HG02981 (cell line): ENCODE measurements at regions not wholly inside any gene's neighbourhood (a gene's known extent, or its start where the extent isn't known, plus 50 kb on each side); places are given as distances from the start of the nearest gene placed in this dataset.
A peak's percentile ranks its signal among the peaks of the same experiment; 100 is the strongest.

Experiments
- ATAC-seq: cut with Tn5 transposase; IDR thresholded peaks from one replicate; pipeline ENCODE4 v1.9.1; 2021; ENCODE audit warnings: mild to moderate bottlenecking, moderate library complexity; ENCODE audit not compliant: unreplicated experiment

DNA sequence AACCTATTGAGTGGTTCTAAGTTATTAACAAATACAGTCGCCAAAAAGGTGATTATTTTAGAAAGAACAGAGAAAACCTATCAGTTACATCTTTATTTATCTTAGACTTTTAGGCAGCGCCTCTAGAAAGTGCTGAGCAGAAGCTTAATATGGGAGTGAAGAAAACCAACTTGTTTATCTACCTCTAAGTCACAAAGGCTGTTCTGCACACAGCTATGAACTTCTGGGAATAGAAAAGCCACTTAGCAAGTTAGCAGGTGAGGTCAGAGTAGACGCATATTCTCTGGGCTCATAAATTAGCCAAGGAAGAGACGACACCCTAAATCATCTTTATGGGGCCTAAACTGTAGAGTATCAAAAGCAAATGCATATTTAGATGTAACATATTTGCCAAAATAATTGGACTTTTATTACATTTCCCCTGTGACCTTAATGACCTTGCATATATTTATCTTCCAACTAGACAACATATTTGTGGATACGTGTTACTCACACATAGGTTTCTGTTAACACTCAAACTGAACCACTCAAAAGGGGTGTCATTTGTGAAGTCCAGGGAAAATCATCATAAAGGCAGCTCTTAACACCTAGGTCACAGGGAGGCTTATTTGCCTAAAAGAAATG is 267.1 kb downstream of the ADGB start:
- ATAC-seq, result no peak

DNA sequence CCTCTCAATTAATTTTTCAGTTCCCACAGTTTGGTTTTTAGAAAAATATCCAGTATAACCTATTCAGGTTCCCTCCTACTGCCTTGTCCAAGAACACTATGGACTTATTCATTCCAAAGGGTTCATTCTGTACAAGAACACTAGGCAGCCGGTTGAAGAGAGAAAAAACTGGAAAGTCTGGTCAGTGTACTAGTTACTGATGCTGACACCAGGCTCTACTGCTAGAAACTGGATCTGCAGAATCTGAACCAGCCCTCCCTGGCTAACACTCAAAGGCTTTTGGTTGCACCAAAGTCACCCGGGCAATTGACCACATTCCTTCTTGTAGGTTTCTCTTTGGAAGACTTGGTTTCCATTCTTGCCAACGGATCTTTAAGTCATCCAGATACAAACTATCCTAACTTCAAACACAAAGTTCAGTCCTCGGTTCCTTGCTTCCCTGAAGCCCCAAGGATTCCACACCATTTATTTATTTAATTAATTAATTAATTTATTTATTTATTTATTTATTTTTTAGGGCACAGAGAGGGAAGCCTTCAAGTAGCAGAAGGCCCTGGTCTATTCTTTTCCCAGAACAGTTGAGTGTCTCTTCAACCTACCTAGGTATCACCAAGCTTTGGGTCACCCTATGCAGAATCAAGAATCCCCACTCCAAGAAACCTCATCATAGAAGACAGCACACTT is 268.1 kb downstream of the ADGB start:
- no peak for ATAC-seq

DNA sequence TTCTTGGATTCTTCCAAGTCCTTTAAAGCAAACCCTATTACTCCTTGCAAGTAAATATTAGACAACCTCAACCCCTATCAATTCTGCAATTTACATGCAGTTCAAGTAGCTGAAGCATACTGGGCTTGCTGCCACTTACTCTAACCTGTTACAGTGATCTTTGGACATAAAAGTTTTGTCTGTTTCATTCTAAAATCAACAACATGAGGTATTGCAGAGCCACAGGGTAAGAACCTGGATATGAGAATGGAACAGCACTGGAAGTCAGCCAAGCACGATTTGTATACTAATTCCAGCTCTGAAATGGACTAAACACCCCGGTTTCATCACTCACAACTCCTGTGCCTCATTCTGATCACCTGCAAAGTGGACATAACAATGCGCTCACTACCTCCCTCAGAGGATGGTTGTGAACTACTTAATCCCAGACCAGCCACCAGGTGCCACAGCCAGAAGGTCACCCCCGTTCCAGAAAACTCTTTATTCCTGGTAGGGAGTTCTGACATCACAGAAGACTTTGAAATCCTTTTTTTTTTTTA is 270.0 kb downstream of the ADGB start:
- ATAC-seq, result no peak

DNA sequence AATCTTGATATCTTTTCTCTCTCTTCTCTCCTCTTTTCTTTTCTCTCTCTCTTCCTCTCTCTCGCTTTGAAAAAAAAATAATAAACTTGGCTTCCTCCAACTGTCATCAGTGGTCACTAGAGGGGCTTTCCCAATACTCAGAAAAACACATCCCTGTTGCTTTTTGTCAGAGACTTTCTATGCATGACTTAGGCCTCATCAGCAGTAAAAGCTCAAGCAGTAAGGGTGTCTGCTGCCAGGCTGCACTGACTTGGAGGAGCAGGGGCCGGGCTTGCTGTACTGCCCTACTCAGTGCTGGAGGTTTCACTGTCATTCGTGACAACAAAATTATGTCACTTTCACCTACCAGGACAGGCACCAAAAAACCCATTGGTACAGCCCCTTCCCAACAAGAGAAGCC is 272.0 kb downstream of the ADGB start:
- peak; percentile 91 for ATAC-seq

DNA sequence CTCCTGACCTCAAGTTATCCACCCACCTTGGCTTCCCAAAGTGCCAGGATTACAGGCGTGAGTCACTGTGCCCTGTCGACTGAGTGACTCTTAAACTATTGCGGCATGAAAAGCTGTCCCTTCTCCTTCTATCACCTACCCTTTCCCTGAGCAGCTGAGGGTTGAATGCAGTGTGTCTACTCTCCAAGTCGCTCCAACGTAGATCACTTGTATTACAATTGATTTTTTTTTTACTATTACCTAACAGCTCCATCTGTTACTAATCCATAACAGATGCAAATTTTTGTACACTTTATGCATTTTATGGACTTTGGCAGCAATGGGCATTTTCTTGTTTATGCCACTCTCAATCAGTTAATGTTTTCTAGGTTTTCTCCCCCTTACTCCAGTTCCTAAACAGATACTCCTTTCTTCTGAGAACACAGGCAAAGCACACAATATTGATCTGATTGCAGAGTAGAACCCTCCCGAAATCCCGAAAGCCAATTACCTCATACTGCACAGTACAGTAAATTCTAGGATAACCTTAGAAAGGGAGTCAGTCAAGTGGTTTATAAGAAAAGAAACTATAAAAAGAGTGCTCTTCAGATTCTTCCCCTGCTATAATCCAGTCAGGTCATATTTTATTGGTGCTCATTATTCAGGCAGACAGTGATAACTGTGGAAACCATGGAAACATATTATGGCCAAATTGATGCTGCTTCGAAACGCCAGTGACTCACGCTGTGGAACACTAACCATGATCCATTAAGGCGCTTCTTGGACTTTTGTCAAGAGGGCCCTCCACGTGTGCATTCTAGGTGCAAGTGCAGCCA is 273.0 kb downstream of the ADGB start:
- ATAC-seq, result no peak

DNA sequence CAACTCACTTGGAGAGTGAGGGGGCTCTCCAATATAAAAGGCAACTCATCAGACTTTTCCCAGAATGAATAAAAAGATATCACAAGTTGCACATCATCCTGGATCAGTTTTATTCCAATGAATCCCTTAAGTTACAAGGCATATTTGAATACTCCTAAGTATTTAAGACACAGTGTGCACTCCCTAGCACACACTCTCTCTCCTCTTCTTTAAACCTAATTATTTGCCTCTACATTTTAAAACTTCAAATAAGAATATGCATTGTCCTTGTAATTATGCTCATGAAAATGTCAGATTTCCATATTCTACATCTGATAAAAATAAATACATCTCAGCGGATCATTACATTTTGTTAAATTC is 273.6 kb downstream of the ADGB start:
- ATAC-seq, result no peak

DNA sequence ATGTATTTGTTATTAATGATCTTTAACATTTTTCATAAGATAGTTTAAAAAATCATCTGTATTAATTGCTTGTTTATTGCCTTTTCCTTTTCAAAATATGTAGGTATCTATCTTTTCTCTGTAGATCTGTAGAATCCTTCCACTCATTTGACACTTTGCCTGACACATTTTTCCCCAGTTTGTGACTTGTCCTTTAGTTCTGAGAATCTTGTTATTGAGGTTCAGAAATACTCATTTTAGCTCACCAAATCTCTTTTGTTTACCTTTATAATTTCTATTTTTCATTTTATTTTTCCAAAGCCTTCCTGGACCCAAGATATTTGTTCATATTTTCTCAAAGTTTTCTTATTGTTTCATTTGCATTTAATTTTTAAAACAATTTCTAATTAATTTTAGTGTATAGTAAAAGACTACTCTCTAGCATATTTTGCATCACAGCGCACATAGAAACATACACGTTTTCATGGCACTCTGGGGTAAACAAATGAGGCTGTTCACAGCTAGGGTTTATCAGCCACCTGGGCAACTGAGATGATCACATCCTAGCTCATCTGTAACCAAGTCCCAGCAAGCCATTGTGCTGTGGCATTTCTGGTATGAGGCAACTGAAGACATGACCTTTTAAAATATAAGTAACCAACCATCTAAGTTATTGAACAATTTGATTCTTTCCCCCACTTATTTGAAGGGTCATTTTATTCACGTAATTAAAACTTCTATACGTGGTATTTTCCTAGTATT is 275.7 kb downstream of the ADGB start:
- no peak for ATAC-seq

DNA sequence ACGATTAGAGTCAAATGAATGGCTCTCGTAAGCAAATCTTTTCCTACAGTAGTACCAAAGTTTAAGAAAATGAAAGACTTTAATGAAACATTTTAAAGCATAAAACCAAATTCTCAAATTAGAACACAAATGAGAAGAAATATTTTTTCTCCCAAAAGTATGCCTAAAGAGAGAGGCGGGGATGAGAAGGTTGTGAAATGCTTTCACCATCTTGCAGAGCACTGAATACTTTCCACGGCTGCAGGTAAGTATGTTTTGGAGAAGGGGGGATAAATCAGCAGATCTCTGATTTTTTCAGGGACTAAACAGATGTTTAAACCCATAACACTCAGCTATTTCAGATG is 277.1 kb downstream of the ADGB start:
- no peak for ATAC-seq

DNA sequence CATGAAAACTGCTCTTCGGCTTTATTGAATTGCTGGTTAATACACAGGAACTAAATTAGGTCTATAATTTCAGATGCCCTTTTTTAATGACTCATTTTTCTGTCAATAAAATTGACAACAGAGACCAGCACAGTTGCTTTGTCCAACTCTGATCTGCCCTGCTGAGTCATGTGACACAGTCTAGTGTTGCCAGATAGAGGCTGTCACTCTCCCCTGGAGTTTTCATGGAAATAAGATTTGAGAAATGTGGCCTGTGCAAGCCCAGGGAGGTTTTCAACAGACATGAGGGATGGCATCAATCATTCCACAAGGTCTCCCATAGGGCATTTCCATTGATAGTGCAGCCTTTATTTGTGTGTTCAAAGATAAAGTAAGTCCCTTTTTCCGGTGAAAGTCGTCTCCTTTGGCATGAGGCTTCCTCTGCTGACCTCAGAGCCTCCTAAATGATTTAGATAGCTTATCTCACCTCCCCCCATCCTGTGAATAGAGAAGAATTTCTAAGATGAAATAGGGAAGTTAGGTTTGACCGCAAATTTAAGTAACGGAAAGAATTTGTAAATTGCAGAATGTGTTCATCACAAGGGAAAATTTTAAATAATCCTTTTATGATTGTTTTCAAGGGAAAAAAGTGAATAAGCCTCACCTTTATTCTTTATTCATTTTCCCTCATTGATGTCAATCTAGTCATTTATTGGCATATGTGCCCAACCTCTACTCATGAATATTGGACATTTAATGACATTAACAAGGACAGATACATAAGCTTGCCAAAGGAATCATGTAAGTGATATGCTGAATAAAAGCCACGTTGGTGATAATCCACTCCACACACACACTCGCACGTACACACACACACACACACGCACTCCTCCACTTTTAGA is 277.7 kb downstream of the ADGB start:
- peak; percentile 52 for ATAC-seq

DNA sequence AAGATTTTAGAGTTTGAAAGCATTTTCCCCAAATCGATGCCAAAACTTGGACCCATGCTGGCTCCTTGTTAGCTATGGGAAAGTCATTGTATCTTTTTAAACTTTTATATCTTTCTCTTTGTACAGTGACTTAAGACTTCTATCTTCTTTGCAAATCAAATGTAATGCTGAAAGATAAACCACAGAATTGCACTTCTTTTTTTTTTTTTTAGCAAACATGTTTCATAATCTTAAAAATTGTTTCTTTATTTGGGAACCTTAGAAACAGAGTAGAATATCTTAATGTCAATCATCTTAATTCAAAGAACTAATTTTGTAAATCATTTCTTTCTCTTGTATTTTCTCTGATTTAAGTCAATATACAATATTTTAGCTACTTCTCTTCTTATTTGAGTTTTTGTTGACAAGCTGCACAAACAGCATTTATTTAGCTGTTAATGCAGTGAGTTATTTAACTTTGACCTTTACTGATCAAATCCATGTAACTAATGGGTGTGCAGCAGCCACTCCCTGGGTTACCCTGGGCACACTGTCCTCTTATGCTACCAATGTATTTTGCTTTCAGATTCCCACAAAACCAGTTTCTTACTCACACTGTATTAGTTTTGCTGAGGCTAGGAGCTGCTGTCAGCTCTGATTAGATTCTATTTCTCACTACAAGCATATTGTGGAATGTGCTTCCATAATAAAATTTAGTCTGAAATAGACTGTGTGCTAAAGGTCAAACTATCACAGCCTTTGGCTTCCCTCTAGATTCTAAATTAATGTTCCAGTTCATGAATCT is 279.6 kb downstream of the ADGB start:
- no peak for ATAC-seq

DNA sequence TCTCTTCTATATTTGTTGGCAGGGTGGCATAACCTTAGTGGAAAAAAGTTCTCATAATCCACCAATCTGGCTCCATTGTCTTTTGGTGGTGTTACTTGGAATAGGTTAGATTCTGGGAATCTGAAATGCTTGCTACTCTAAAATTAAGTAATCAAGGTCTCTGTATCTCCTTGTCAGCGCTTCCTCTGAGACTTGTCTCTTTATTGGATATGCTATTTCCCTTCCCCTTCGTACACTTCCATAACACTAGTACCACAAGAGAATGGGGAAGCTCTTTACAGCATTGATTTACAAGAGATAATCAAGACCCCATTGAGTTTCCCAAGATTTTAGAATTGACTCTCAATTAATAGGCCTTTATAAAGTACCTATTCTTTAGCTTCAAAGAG is 280.2 kb downstream of the ADGB start:
- no peak for ATAC-seq

DNA sequence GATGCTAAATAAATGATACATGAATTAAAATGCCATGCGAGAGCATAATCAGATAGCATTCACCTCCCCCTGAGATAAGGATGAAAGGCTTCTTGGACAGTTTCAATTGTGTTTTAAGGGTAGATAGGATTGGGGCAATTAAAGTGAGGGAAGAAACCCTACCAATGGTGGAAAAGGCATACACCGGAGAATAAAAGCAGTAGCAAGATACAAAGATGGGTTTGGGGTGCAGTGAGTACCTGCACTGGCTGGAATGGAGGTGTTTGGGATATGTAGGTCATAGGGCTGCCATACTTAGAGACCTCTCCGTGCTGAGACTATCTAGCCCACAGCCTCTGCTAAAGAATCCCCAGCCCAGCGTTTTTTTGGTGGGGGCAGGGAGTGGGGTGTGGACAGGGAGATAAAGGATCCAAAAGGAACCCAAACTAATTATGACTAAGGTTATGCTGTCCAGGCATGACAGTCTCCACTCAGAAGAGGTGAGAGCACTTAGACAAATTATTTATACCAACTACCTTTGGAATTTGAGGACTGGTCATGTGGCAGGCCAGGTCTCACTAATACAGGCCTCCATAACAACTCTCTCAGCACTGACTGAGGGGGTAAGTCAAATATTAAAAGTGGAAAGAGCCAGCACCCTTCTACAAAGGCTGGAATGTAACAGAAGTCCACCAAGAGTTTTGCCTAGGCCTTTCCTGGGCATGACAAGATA is 280.8 kb downstream of the ADGB start:
- no peak for ATAC-seq

DNA sequence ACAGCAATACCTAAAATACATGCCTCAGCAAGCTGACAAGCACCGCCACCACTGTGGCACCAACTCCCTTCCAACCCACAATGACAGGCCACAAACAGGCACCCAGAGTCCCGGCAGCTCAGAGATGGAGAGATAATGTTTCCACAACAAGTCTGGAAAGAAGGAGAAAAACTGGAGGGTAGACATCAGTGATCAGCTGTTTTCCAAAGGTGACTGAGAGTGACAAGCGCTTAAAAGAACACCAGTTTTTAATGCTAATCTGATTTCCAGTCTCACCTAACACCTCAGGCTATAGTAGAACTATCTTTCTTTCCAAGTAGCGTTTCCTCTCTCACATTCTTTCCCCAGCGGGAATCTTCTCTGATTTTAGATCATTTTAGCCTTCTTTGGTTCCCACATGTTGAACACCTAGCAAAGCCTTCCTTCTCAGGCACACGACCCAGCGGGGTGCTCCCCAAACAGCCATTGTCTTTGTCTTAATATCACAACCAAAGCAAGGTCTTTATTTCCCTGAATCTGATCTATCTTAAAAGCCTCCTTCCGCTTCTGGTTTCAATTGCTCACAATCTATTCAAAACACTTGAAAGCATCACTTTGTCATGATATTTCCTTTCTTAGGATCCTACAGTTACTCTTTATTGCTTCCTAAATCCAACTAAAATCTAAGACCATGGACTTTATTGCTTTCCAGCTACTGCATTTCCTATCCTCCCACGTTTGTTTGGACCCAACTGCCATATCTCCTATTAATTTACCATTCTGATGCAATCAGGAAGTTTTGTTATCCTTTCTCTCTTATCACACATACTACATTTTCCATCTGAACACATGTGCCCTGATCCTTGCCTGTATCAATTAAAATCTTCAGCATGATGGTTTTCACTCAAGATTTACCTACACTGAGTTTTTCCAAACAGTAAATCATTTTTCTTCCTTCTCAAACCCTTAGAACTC is 282.7 kb downstream of the ADGB start:
- no peak for ATAC-seq

DNA sequence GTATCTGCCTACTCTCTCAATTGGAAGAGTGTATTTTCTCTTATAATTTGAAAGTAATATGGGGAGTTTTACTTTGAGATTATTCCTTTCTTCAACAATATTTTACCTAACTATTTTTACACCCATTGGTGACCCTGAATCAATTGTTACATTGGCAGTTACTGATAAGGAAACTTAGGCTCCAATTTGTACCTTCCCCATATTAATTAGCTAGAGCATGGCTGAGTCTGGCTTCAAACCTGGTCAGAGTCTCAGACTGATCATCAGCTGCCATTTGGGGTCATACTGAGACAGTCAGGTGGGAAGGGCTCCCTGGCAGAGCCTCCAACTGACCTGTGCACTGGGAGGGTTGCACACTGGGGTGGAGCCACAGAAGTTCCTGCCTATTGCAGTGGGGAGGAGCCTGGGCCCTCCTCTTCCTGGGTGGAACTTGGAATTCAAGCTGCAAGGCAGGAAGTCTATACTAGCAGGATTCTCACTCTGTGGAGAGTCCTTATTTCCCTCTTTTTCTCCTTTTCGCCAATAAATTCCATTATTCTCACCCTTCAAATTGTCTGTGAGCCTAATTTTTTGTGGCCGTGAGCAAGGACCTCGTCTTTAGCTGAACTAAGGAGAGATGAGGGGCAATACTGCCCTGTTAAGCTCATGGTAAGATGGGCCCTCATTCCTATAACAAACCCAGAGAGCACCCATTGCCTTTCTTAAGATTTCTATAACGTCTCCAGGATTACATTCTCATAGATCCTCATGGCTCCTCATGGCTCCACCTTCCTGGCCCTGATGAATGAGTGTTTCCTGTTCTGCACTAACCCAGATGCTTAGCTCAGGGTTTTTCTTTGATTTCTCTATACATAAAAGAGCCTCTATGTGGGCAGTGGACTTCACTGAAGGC is 285.1 kb downstream of the ADGB start:
- no peak for ATAC-seq

DNA sequence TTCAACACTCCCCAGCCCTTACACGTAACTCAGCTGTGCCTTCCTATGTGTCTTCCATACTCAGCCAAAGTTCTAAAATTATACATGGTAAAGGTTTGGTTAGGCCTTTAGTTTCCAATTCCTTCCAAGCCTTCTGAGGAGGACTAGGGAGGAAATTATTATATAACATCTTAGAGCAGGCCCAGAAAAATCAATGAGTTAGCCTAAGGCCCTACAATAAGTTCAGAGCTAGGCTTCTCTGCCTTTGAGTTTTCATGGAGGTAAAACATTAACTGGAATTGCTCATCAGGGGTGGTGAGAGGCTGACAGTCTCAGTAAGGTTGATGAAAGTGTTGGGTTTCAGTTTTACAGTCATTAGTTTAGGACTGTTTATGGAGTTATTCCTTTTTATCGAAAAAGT is 286.0 kb downstream of the ADGB start:
- peak; percentile 97 for ATAC-seq

DNA sequence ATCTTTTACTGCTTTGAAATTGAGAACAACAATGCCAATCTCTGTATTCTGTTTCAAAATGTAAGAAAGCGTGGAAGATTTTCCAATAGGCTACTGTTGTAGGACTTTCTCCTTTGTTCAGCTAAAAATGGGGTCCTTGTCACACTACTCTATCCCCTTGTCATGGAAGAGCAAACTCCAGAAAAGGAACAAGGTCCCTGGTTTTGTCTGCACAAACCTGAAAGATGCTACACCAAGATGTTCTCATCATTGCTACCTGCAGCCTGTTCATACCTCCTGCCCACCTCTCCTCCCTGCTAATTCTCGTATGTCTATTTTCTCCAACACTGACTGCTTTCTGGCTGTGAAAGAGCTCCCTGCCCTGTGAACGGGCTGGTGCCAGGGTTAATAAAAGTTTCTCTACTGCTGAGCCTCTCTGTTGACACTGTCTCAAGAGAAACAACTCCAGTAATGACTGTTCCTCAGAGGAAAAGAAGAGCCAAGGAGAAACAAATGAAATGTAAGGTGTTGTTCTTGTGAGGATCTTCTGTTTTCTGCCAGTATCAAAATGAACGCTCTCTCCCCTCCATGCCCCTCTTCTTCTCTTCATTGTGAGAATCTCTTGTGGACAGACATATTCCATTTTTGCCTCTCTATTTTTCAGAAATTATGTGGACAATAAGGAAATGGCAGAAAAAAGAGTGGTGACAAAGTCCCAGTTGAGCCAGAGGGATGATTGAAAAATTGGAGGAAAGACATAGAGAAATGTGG is 287.1 kb downstream of the ADGB start:
- ATAC-seq, result no peak
